Endothelial cell of umbilical vein (primary cell): ENCODE measurements at regions not wholly inside any gene's neighbourhood (a gene's known extent, or its start where the extent isn't known, plus 50 kb on each side); places are given as distances from the start of the nearest gene placed in this dataset.

Source experiments
- EZH2 ChIP-seq: IDR thresholded peaks from 2 replicates; pipeline ENCODE4 v1.6.1; 2012; ENCODE audit warnings: borderline replicate concordance, low read depth, mild to moderate bottlenecking, moderate library complexity, low read length, inconsistent platforms; ENCODE audit not compliant: severe bottlenecking
- FOS ChIP-seq: IDR thresholded peaks from 2 replicates; pipeline ENCODE4 v1.6.1; 2011; ENCODE audit warnings: mild to moderate bottlenecking, low read length, moderate library complexity, borderline replicate concordance; ENCODE audit not compliant: insufficient read depth
- JUN ChIP-seq: IDR thresholded peaks from 2 replicates; pipeline ENCODE4 v1.6.1; 2011; ENCODE audit warnings: borderline replicate concordance, low read depth; ENCODE audit not compliant: insufficient read length, insufficient read depth
- MAX ChIP-seq: IDR thresholded peaks from 2 replicates; pipeline ENCODE4 v1.6.1; 2011; ENCODE audit not compliant: insufficient read depth, insufficient read length
- MYC ChIP-seq: IDR thresholded peaks from one replicate; pipeline ENCODE4 v1.6.1; 2011; ENCODE audit warnings: mild to moderate bottlenecking, low read depth, low read length
- POLR2A ChIP-seq: IDR thresholded peaks from 2 replicates; pipeline ENCODE4 v1.6.1; 2012; ENCODE audit warnings: low read depth, mild to moderate bottlenecking, control low read depth, low read length
- POLR2AphosphoS5 ChIP-seq: IDR thresholded peaks from 2 replicates; pipeline ENCODE4 v1.6.1; 2012; ENCODE audit warnings: low read depth, mild to moderate bottlenecking, control low read depth, low read length, moderate library complexity; ENCODE audit not compliant: insufficient read depth
- TF ChIP-seq, protein P1 (sequence below), 2 donors: IDR thresholded peaks; 1 replicate in 1 of 2; 2 replicates in 1 of 2; pipeline ENCODE4 v1.5.1; 2011; ENCODE audit warnings: low read length in 2 of 2, mild to moderate bottlenecking in 2 of 2, moderate library complexity in 2 of 2, control low read depth in 1 of 2, inconsistent platforms in 1 of 2, low read depth in 1 of 2; ENCODE audit not compliant: insufficient read depth in 1 of 2; ENCODE audit errors: extremely low read depth in 1 of 2

DNA sequence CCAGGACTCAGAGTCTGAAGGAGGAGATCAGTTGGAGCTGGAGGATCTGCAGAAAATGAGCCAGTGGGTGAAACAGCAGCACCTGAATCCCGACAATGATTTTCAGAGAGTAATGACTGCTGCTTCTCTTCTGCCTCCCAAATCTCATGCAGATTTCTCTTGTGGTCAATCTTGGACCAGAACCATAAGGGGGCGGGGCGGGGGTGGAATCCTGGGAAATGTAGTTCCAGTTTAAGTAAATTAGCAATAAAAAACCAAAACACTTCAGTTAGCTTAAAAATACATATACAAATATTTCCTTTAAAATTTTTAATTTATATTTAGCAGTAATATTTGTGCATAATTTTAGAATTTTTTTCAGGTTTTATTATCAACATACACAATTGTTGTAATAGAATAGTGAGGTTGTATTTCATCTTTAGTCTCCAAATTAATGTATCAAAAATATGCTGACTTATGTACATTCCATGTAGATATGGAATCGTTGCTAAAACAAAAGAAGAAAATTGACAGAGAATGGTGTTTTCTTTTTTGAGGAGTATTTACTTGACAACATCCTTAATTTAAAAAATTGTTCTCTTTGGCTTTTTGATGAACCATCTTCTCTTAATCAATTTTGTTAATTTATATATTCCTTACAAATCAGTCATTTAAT lies 223.5 kb upstream of the SYT10 start:
- TF ChIP-seq POLR2AphosphoS5 (no peak), JUN (no peak), POLR2A (no peak), EZH2 (no peak), FOS (no peak), MAX (no peak), MYC (no peak)
- TF ChIP-seq, protein P1, sequence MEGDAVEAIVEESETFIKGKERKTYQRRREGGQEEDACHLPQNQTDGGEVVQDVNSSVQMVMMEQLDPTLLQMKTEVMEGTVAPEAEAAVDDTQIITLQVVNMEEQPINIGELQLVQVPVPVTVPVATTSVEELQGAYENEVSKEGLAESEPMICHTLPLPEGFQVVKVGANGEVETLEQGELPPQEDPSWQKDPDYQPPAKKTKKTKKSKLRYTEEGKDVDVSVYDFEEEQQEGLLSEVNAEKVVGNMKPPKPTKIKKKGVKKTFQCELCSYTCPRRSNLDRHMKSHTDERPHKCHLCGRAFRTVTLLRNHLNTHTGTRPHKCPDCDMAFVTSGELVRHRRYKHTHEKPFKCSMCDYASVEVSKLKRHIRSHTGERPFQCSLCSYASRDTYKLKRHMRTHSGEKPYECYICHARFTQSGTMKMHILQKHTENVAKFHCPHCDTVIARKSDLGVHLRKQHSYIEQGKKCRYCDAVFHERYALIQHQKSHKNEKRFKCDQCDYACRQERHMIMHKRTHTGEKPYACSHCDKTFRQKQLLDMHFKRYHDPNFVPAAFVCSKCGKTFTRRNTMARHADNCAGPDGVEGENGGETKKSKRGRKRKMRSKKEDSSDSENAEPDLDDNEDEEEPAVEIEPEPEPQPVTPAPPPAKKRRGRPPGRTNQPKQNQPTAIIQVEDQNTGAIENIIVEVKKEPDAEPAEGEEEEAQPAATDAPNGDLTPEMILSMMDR (IDR thresholded peaks at IDR 0.05; ENCODE audit: extremely low read depth in 1 of 2, insufficient read depth in 1 of 2, low read depth in 1 of 2, low read length in 2 of 2) = no peak
